HCT116 (cell line): ENCODE measurements at regions not wholly inside any gene's neighbourhood (a gene's known extent, or its start where the extent isn't known, plus 50 kb on each side); places are given as distances from the start of the nearest gene placed in this dataset.

ENCODE experiments used
- ATAC-seq: fragments of 200-7000 bp; cut with Tn5 transposase; 2 replicates; pipeline ENCODE4 v1.9.1; 2020; ENCODE audit warnings: mild to moderate bottlenecking, moderate library complexity
- BruUV-seq: library from RNA; stranded (reverse); fragments of 400-500 nt; replicated peaks from 2 replicates; lab custom pipeline; 2021; lab: Mats Ljungman, UMichigan
- CTCF ChIA-PET: fragments of 300-600 bp; sonication (Branson Sonifier 250); formaldehyde crosslinking; loops from one replicate; lab custom pipeline; 2021; ENCODE audit warnings: antibody characterized with exemption; lab: Charles Lee
- POLR2A ChIA-PET: fragments of 300-600, 350-600 bp; sonication (Branson Sonifier 250); formaldehyde crosslinking; loops from one replicate; lab custom pipeline; 2021; ENCODE audit warnings: antibody characterized with exemption; lab: Charles Lee
- RAD21 ChIA-PET, 2 experiments: fragments of 300-600 bp; sonication (Branson Sonifier 250); formaldehyde crosslinking; loops; one replicate each; lab custom pipeline; 2023; ENCODE audit warnings: low total read pairs in 2 of 2; ENCODE audit not compliant: uncharacterized antibody in 2 of 2, unreplicated experiment in 2 of 2, low non-redundant PET in 1 of 2; lab: Charles Lee
- DNase-seq: peaks from one replicate; pipeline ENCODE4 v3.0.0-alpha.2; 2010; ENCODE audit warnings: low read depth, low spot score
- H2AFZ ChIP-seq: fragments of 200-600 bp; shearing (Covaris generic), sonication (generic); 2 replicates; pipeline ENCODE4 v1.6.1; 2017; ENCODE audit warnings: low read depth, mixed run types, mixed read lengths, antibody characterized with exemption, low read length; ENCODE audit not compliant: poor library complexity, severe bottlenecking
- H3K27ac ChIP-seq: 2 replicates; pipeline ENCODE4 v1.5.1; 2012; ENCODE audit warnings: low read depth, low read length
- H3K27me3 ChIP-seq: fragments of 200-600 bp; sonication (generic); 2 replicates; pipeline ENCODE4 v1.6.1; 2016; ENCODE audit warnings: mixed run types, low read length, mixed read lengths; ENCODE audit not compliant: insufficient read depth
- H3K36me3 ChIP-seq, 2 experiments: fragments of 200-500 bp in 1 of 2; fragments of 200-600 bp in 1 of 2; sonication (Bioruptor generic) in 1 of 2; sonication (generic) in 1 of 2; 2 replicates each; pipeline versions ENCODE4 v1.5.1 to v1.6.1; 2014 to 2016; ENCODE audit warnings: low read length in 2 of 2, inconsistent platforms in 1 of 2, mixed read lengths in 1 of 2, mixed run types in 1 of 2; ENCODE audit not compliant: insufficient read depth in 2 of 2, control insufficient read depth in 1 of 2
- H3K4me1 ChIP-seq, 2 experiments: fragments of 200-600 bp in 1 of 2; sonication (generic) in 1 of 2; 2 replicates each; pipeline versions ENCODE4 v1.5.1 to v1.6.1; 2012 to 2017; ENCODE audit warnings: low read length in 2 of 2, inconsistent platforms in 1 of 2, mild to moderate bottlenecking in 1 of 2, mixed read lengths in 1 of 2, mixed run types in 1 of 2, moderate library complexity in 1 of 2; ENCODE audit not compliant: insufficient read depth in 2 of 2, control insufficient read depth in 1 of 2
- H3K4me2 ChIP-seq: fragments of 200-600 bp; sonication (generic); 2 replicates; pipeline ENCODE4 v1.6.1; 2017; ENCODE audit warnings: mixed run types, low read length, mixed read lengths
- H3K4me3 ChIP-seq, 2 experiments: fragments of 200-600 bp in 1 of 2; sonication (generic) in 1 of 2; replicated peaks in 1 of 2; 2 replicates each; pipeline ENCODE4 v1.5.1; 2011 to 2016; ENCODE audit warnings: low read length in 2 of 2, control low read depth in 1 of 2, low read depth in 1 of 2, mild to moderate bottlenecking in 1 of 2, mixed read lengths in 1 of 2, mixed run types in 1 of 2
- H3K79me2 ChIP-seq: fragments of 200-600 bp; sonication (generic); 2 replicates; pipeline ENCODE4 v1.6.1; 2017; ENCODE audit warnings: mild to moderate bottlenecking, mixed run types, low read length, moderate library complexity, mixed read lengths; ENCODE audit not compliant: insufficient read depth
- H3K9ac ChIP-seq: fragments of 200-600 bp; sonication (generic); 2 replicates; pipeline ENCODE4 v1.6.1; 2016; ENCODE audit warnings: low read length, mixed read lengths
- H3K9me2 ChIP-seq: fragments of 200-600 bp; sonication (generic), shearing (Covaris generic); 2 replicates; pipeline ENCODE4 v1.6.1; 2017; ENCODE audit warnings: mixed run types, mild to moderate bottlenecking, moderate library complexity; ENCODE audit not compliant: insufficient read depth
- H3K9me3 ChIP-seq, 2 experiments: fragments of 200-500 bp in 1 of 2; fragments of 200-600 bp in 1 of 2; sonication (Bioruptor generic) in 1 of 2; sonication (generic) in 1 of 2; 2 replicates each; pipeline ENCODE4 v1.6.1; 2014 to 2017; ENCODE audit warnings: low read length in 2 of 2, mixed read lengths in 2 of 2, inconsistent platforms in 1 of 2, low read depth in 1 of 2, mild to moderate bottlenecking in 1 of 2, mixed run types in 1 of 2, moderate library complexity in 1 of 2; ENCODE audit not compliant: control insufficient read depth in 1 of 2, insufficient read depth in 1 of 2
- H4K20me1 ChIP-seq: fragments of 200-600 bp; sonication (generic), shearing (Covaris generic); 2 replicates; pipeline ENCODE4 v1.6.1; 2017; ENCODE audit warnings: mixed run types, mild to moderate bottlenecking, moderate library complexity; ENCODE audit not compliant: insufficient read depth
- CEBPB ChIP-seq: IDR thresholded peaks from 2 replicates; pipeline ENCODE4 v1.6.1; 2012; ENCODE audit warnings: low read depth
- EGR1 ChIP-seq: IDR thresholded peaks from 2 replicates; pipeline ENCODE4 v1.6.1; 2012; ENCODE audit warnings: low read depth
- ELF1 ChIP-seq: IDR thresholded peaks from 2 replicates; pipeline ENCODE4 v1.6.1; 2012; ENCODE audit warnings: low read depth, borderline replicate concordance
- EZH2 ChIP-seq: fragments of 200-600 bp; sonication (generic); IDR thresholded peaks from 2 replicates; pipeline ENCODE4 v1.6.1; 2017; ENCODE audit warnings: antibody characterized with exemption, mixed run types
- EZH2phosphoT487 ChIP-seq: fragments of 200-600 bp; IDR thresholded peaks from 2 replicates; pipeline ENCODE4 v1.6.1; 2018; ENCODE audit warnings: antibody characterized with exemption, borderline replicate concordance
- FOSL1 ChIP-seq: IDR thresholded peaks from 2 replicates; pipeline ENCODE4 v1.6.1; 2012; ENCODE audit warnings: low read depth
- JUND ChIP-seq: IDR thresholded peaks from 2 replicates; pipeline ENCODE4 v1.6.1; 2012
- POLR2A ChIP-seq: IDR thresholded peaks from 2 replicates; pipeline ENCODE4 v1.7.0; 2011; ENCODE audit warnings: borderline replicate concordance; ENCODE audit not compliant: insufficient read depth, insufficient read length; ENCODE audit errors: extremely low read depth
- POLR2AphosphoS5 ChIP-seq: IDR thresholded peaks from 2 replicates; pipeline ENCODE4 v1.6.1; 2011; ENCODE audit warnings: mild to moderate bottlenecking, low read depth, low read length, moderate library complexity
- RAD21 ChIP-seq: IDR thresholded peaks from 2 replicates; pipeline ENCODE4 v1.6.1; 2012; ENCODE audit warnings: low read depth, mild to moderate bottlenecking
- SP1 ChIP-seq: IDR thresholded peaks from 2 replicates; pipeline ENCODE4 v1.6.1; 2012; ENCODE audit warnings: low read depth
- SRF ChIP-seq: IDR thresholded peaks from 2 replicates; pipeline ENCODE4 v1.6.1; 2012; ENCODE audit warnings: low read depth
- YY1 ChIP-seq: IDR thresholded peaks from 2 replicates; pipeline ENCODE4 v1.6.1; 2011; ENCODE audit warnings: low read length, low read depth, moderate library complexity, mild to moderate bottlenecking; ENCODE audit not compliant: insufficient replicate concordance; ENCODE audit errors: extremely low read depth
- ZFX ChIP-seq: fragments of 450-650 bp; IDR thresholded peaks from 2 replicates; pipeline ENCODE4 v1.6.1; 2017
- intact Hi-C: fragments of 100-400 bp; cut with micrococcal nuclease; formaldehyde crosslinking; loops from 2 replicates; pipeline ENCODE4 v1.10.0; 2022
- TF ChIP-seq, protein P1 (sequence below): IDR thresholded peaks from 2 replicates; pipeline ENCODE4 v1.6.1; 2012
- TF ChIP-seq, protein P2 (sequence below), 3 experiments: fragments of 200-600 bp in 1 of 3; sonication (generic) in 1 of 3; IDR thresholded peaks in 2 of 3; conservative IDR thresholded peaks in 1 of 3; 2 replicates each; pipeline ENCODE4 v1.5.1; 2012 to 2017; ENCODE audit warnings: low read depth in 2 of 3, low read length in 2 of 3, antibody characterized with exemption in 1 of 3, borderline replicate concordance in 1 of 3, control low read depth in 1 of 3, mild to moderate bottlenecking in 1 of 3, mixed read lengths in 1 of 3, mixed run types in 1 of 3, moderate library complexity in 1 of 3; ENCODE audit not compliant: insufficient read depth in 1 of 3
- TF ChIP-seq, protein P3 (sequence below): IDR thresholded peaks from 2 replicates; pipeline ENCODE4 v1.6.1; 2012
- TF ChIP-seq, protein P4 (sequence below): IDR thresholded peaks from 2 replicates; pipeline ENCODE4 v1.6.1; 2012; ENCODE audit warnings: low read depth
- TF ChIP-seq, protein P5 (sequence below): IDR thresholded peaks from 2 replicates; pipeline ENCODE4 v1.6.1; 2011; ENCODE audit warnings: mild to moderate bottlenecking, low read length, moderate library complexity; ENCODE audit not compliant: insufficient replicate concordance; ENCODE audit errors: extremely low read depth

DNA sequence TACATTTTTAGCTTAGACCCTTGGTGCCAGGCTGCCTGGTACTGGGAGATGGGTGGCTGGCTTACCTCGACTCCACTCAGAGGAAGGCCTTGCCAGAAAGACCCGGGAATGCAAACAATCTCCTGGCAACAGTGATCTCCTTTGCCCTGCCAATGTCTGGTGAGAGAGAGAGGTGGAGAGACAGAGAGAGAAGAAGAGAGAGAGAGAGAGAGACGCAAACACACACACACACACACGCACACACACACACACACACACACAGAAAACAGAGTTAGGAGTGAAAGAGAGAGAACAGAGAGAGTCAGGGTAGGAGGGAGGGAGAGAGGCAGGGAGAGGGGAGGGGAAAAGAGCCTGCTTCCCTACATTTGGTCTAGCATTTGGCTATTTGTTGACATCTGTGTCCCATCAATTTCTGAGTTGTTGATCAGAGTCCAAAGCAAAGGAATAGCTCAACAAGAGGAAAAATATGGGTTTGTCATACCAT, 181.6 kb upstream of the MAP1B start (continued):
- TF ChIP-seq FOSL1 = no peak
- TF ChIP-seq, all 23 proteins: peak for 0

DNA sequence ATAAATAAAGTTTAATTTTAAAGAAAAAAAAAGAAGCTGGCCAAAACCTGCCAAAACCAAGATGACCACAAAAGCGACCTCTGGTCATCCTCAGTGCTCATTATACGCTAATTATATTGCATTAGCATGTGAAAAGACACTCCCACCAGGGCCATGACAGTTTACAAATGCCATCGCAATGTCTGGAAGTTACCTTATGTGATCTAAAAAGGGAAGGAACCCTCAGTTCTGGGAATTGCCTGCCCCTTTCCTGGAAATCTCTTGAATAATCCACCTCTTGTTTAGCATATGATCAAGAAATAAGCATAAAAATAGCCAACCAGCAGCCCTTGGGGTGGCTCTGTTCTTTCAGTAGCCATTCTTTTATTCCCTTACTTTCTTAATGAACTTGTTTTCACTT, 178.3 kb upstream of the MAP1B start:
- no peaks in the 10 kb centered on the region for H3K27me3 ChIP-seq
- BruUV-seq = no TSS peak
- H4K20me1 ChIP-seq = no peaks in the 10 kb centered on the region
- H3K4me1 ChIP-seq = peaks cover 17 to 37% of the 10 kb centered on the region in 2 experiments
- H3K27ac ChIP-seq = no peak overlapping the region
- no peaks in the 10 kb centered on the region for H3K9me3 ChIP-seq
- no peak for DNase-seq
- ChIA-PET RAD21 (no interaction called here), POLR2A (no interaction called here)
- H3K79me2 ChIP-seq = no peaks in the 10 kb centered on the region
- no peak overlapping the region for H3K4me3 ChIP-seq
- H2AFZ ChIP-seq = no peak overlapping the region
- intact Hi-C loops = no loop called here
- H3K4me2 ChIP-seq = no peak overlapping the region
- H3K36me3 ChIP-seq = no peaks in the 10 kb centered on the region
- no peaks in the 10 kb centered on the region for H3K9me2 ChIP-seq
- TF ChIP-seq YY1 (no peak), JUND (no peak), EZH2phosphoT487 (no peak), POLR2AphosphoS5 (no peak), POLR2A (no peak), RAD21 (no peak), EGR1 (no peak), ELF1 (no peak), EZH2 (no peak), CEBPB (no peak), SP1 (no peak), FOSL1 (no peak), ZFX (no peak), SRF (no peak)
- TF ChIP-seq, protein P1, sequence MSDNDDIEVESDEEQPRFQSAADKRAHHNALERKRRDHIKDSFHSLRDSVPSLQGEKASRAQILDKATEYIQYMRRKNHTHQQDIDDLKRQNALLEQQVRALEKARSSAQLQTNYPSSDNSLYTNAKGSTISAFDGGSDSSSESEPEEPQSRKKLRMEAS = no peak
- TF ChIP-seq, protein P2, sequence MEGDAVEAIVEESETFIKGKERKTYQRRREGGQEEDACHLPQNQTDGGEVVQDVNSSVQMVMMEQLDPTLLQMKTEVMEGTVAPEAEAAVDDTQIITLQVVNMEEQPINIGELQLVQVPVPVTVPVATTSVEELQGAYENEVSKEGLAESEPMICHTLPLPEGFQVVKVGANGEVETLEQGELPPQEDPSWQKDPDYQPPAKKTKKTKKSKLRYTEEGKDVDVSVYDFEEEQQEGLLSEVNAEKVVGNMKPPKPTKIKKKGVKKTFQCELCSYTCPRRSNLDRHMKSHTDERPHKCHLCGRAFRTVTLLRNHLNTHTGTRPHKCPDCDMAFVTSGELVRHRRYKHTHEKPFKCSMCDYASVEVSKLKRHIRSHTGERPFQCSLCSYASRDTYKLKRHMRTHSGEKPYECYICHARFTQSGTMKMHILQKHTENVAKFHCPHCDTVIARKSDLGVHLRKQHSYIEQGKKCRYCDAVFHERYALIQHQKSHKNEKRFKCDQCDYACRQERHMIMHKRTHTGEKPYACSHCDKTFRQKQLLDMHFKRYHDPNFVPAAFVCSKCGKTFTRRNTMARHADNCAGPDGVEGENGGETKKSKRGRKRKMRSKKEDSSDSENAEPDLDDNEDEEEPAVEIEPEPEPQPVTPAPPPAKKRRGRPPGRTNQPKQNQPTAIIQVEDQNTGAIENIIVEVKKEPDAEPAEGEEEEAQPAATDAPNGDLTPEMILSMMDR (IDR thresholded peaks at IDR 0.05 in 2 of 3, conservative IDR thresholded peaks at IDR 0.05 in 1 of 3; ENCODE audit: borderline replicate concordance in 1 of 3, insufficient read depth in 1 of 3, low read depth in 2 of 3, low read length in 2 of 3) = no peak
- TF ChIP-seq, protein P3, sequence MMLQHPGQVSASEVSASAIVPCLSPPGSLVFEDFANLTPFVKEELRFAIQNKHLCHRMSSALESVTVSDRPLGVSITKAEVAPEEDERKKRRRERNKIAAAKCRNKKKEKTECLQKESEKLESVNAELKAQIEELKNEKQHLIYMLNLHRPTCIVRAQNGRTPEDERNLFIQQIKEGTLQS = no peak
- TF ChIP-seq, protein P4, sequence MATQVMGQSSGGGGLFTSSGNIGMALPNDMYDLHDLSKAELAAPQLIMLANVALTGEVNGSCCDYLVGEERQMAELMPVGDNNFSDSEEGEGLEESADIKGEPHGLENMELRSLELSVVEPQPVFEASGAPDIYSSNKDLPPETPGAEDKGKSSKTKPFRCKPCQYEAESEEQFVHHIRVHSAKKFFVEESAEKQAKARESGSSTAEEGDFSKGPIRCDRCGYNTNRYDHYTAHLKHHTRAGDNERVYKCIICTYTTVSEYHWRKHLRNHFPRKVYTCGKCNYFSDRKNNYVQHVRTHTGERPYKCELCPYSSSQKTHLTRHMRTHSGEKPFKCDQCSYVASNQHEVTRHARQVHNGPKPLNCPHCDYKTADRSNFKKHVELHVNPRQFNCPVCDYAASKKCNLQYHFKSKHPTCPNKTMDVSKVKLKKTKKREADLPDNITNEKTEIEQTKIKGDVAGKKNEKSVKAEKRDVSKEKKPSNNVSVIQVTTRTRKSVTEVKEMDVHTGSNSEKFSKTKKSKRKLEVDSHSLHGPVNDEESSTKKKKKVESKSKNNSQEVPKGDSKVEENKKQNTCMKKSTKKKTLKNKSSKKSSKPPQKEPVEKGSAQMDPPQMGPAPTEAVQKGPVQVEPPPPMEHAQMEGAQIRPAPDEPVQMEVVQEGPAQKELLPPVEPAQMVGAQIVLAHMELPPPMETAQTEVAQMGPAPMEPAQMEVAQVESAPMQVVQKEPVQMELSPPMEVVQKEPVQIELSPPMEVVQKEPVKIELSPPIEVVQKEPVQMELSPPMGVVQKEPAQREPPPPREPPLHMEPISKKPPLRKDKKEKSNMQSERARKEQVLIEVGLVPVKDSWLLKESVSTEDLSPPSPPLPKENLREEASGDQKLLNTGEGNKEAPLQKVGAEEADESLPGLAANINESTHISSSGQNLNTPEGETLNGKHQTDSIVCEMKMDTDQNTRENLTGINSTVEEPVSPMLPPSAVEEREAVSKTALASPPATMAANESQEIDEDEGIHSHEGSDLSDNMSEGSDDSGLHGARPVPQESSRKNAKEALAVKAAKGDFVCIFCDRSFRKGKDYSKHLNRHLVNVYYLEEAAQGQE = no peak
- TF ChIP-seq, protein P5, sequence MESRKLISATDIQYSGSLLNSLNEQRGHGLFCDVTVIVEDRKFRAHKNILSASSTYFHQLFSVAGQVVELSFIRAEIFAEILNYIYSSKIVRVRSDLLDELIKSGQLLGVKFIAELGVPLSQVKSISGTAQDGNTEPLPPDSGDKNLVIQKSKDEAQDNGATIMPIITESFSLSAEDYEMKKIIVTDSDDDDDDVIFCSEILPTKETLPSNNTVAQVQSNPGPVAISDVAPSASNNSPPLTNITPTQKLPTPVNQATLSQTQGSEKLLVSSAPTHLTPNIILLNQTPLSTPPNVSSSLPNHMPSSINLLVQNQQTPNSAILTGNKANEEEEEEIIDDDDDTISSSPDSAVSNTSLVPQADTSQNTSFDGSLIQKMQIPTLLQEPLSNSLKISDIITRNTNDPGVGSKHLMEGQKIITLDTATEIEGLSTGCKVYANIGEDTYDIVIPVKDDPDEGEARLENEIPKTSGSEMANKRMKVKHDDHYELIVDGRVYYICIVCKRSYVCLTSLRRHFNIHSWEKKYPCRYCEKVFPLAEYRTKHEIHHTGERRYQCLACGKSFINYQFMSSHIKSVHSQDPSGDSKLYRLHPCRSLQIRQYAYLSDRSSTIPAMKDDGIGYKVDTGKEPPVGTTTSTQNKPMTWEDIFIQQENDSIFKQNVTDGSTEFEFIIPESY = no peak
- TF ChIP-seq, all 23 proteins: peak for 0
- CTCF ChIA-PET = no interaction called here
- no peak overlapping the region for H3K9ac ChIP-seq
- no peak for ATAC-seq
